WERI-Rb-1 (cell line): ENCODE measurements at regions not wholly inside any gene's neighbourhood (a gene's known extent, or its start where the extent isn't known, plus 50 kb on each side); places are given as distances from the start of the nearest gene placed in this dataset.

Experiments used
- DNase-seq: peaks from one replicate; pipeline ENCODE4 v3.0.0-alpha.2; 2020
- H3K27ac ChIP-seq: fragments of 250-450 bp; sonication (Bioruptor Pico); 2 replicates; pipeline ENCODE4 v1.5.1; 2020; ENCODE audit warnings: mild to moderate bottlenecking, moderate library complexity
- H3K27me3 ChIP-seq: fragments of 250-450 bp; sonication (Bioruptor Pico); 2 replicates; pipeline ENCODE4 v1.5.1; 2021; ENCODE audit warnings: mild to moderate bottlenecking, low read depth, moderate library complexity; ENCODE audit not compliant: insufficient read depth, severe bottlenecking
- H3K36me3 ChIP-seq: fragments of 250-450 bp; sonication (Bioruptor Pico); 2 replicates; pipeline ENCODE4 v1.5.1; 2020; ENCODE audit warnings: mild to moderate bottlenecking, moderate library complexity
- H3K4me3 ChIP-seq: 2 replicates; pipeline ENCODE4 v1.5.1; 2011; ENCODE audit warnings: low read depth, mild to moderate bottlenecking, control low read depth, low read length
- H3K9me3 ChIP-seq: fragments of 250-450 bp; sonication (Bioruptor Pico); 2 replicates; pipeline ENCODE4 v1.5.1; 2021; ENCODE audit warnings: mild to moderate bottlenecking, moderate library complexity; ENCODE audit not compliant: severe bottlenecking
- CTCF ChIP-seq: IDR thresholded peaks from 2 replicates; pipeline ENCODE4 v1.5.1; 2011; ENCODE audit warnings: low read depth, mild to moderate bottlenecking, control low read depth, inconsistent platforms, low read length

- no peaks in the 10 kb centered on the region for H3K27me3 ChIP-seq
- H3K27ac ChIP-seq = no peak overlapping the region
- H3K36me3 ChIP-seq = no peaks in the 10 kb centered on the region
- H3K9me3 ChIP-seq = no peaks in the 10 kb centered on the region
- DNase-seq = no peak
- no peak overlapping the region for H3K4me3 ChIP-seq
- TF ChIP-seq CTCF = no peak
Measured at GRCh38 chr12:92065018-92065499, 80.6 kb downstream of the BTG1 start.

GRCh38 chr12:92064422-92064821, 81.2 kb downstream of the BTG1 start:
- Histone ChIP-seq H3K36me3 (no peaks in the 10 kb centered on the region), H3K27me3 (no peaks in the 10 kb centered on the region), H3K4me3 (no peak overlapping the region), H3K9me3 (no peaks in the 10 kb centered on the region), H3K27ac (no peak overlapping the region)
- TF ChIP-seq CTCF = no peak
- no peak for DNase-seq

- Histone ChIP-seq H3K36me3 (no peaks in the 10 kb centered on the region), H3K27me3 (no peaks in the 10 kb centered on the region), H3K27ac (no peak overlapping the region), H3K9me3 (no peaks in the 10 kb centered on the region), H3K4me3 (no peak overlapping the region)
- DNase-seq = no peak
- TF ChIP-seq CTCF = no peak
Measured at GRCh38 chr12:92063641-92064040, 82.0 kb downstream of the BTG1 start.

- no peak for DNase-seq
- no peaks in the 10 kb centered on the region for H3K9me3 ChIP-seq
- H3K4me3 ChIP-seq = no peak overlapping the region
- no peaks in the 10 kb centered on the region for H3K27me3 ChIP-seq
- H3K36me3 ChIP-seq = no peaks in the 10 kb centered on the region
- H3K27ac ChIP-seq = no peak overlapping the region
- TF ChIP-seq CTCF = no peak
Measured at GRCh38 chr12:92062539-92063493, 82.8 kb downstream of the BTG1 start.

- Histone ChIP-seq H3K36me3 (no peaks in the 10 kb centered on the region), H3K27me3 (no peaks in the 10 kb centered on the region), H3K27ac (no peak overlapping the region), H3K9me3 (peaks cover 8% of the 10 kb centered on the region), H3K4me3 (no peak overlapping the region)
- TF ChIP-seq CTCF = no peak
- DNase-seq = no peak
Measured at GRCh38 chr12:92061061-92061460, 84.6 kb downstream of the BTG1 start.

GRCh38 chr12:92059960-92060359, 85.7 kb downstream of the BTG1 start:
- no peaks in the 10 kb centered on the region for H3K27me3 ChIP-seq
- no peak overlapping the region for H3K27ac ChIP-seq
- TF ChIP-seq CTCF = no peak
- DNase-seq = no peak
- no peak overlapping the region for H3K4me3 ChIP-seq
- H3K9me3 ChIP-seq = peaks cover 8% of the 10 kb centered on the region
- H3K36me3 ChIP-seq = no peaks in the 10 kb centered on the region
